Keratinocyte (primary cell): ENCODE measurements at regions not wholly inside any gene's neighbourhood (a gene's known extent, or its start where the extent isn't known, plus 50 kb on each side); places are given as distances from the start of the nearest gene placed in this dataset.

Experiments
- DNase-seq: peaks from one replicate; pipeline ENCODE4 v3.0.0-alpha.2; 2011; ENCODE audit warnings: low read depth, missing footprints, low spot score
- FAIRE-seq: peaks from 2 replicates; lab custom pipeline; 2011; peaks lifted over from hg19 to GRCh38; lab: Jason Lieb, UNC
- H2AFZ ChIP-seq: 2 replicates; pipeline ENCODE4 v1.6.0; 2012; ENCODE audit warnings: low read length, control low read depth, inconsistent platforms; ENCODE audit not compliant: control insufficient read depth
- H3K27ac ChIP-seq: 2 replicates; pipeline ENCODE4 v1.5.1; 2011; ENCODE audit warnings: low read length; ENCODE audit not compliant: control insufficient read depth, insufficient read depth
- H3K27me3 ChIP-seq: 3 replicates; pipeline ENCODE4 v1.6.0; 2011; ENCODE audit warnings: low read length; ENCODE audit not compliant: control insufficient read depth, insufficient read depth; ENCODE audit errors: extremely low read depth
- H3K36me3 ChIP-seq, 2 experiments: 2 replicates in 1 of 2; 3 replicates in 1 of 2; pipeline ENCODE4 v1.5.1; 2011; ENCODE audit warnings: low read length in 2 of 2, mild to moderate bottlenecking in 1 of 2; ENCODE audit not compliant: control insufficient read depth in 2 of 2, insufficient read depth in 2 of 2; ENCODE audit errors: extremely low read depth in 1 of 2
- H3K4me1 ChIP-seq: 3 replicates; pipeline ENCODE4 v1.5.1; 2011; ENCODE audit warnings: low read length; ENCODE audit not compliant: control insufficient read depth, insufficient read depth; ENCODE audit errors: extremely low read depth
- H3K4me2 ChIP-seq: 3 replicates; pipeline ENCODE4 v1.6.0; 2011; ENCODE audit warnings: low read depth, low read length; ENCODE audit not compliant: control insufficient read depth, insufficient read depth; ENCODE audit errors: extremely low read depth
- H3K4me3 ChIP-seq, 3 experiments: fragments of 200-600 bp in 1 of 3; sonication (generic) in 1 of 3; 2 replicates in 2 of 3; 3 replicates in 1 of 3; pipeline ENCODE4 v1.5.1; 2011 to 2016; ENCODE audit warnings: low read length in 3 of 3, mild to moderate bottlenecking in 3 of 3, control low read depth in 2 of 3, inconsistent platforms in 1 of 3, low read depth in 1 of 3, mixed read lengths in 1 of 3, mixed run types in 1 of 3, moderate library complexity in 1 of 3; ENCODE audit not compliant: control insufficient read depth in 2 of 3, insufficient read depth in 2 of 3; ENCODE audit errors: extremely low read depth in 1 of 3
- H3K79me2 ChIP-seq: 2 replicates; pipeline ENCODE4 v1.6.0; 2012; ENCODE audit warnings: low read length; ENCODE audit not compliant: control insufficient read depth, insufficient read depth
- H3K9ac ChIP-seq: 3 replicates; pipeline ENCODE4 v1.6.0; 2011; ENCODE audit warnings: low read length; ENCODE audit not compliant: control insufficient read depth, insufficient read depth; ENCODE audit errors: extremely low read depth
- H3K9me1 ChIP-seq: 3 replicates; pipeline ENCODE4 v1.6.0; 2011; ENCODE audit warnings: low read length; ENCODE audit not compliant: control insufficient read depth, insufficient read depth; ENCODE audit errors: extremely low read depth
- H3K9me3 ChIP-seq: 2 replicates; pipeline ENCODE4 v1.5.1; 2012; ENCODE audit warnings: low read depth, low read length; ENCODE audit not compliant: control insufficient read depth
- H4K20me1 ChIP-seq: 3 replicates; pipeline ENCODE4 v1.6.0; 2011; ENCODE audit warnings: low read length; ENCODE audit not compliant: control insufficient read depth, insufficient read depth; ENCODE audit errors: extremely low read depth
- CTCF ChIP-seq, 3 experiments: IDR thresholded peaks in 1 of 3; conservative IDR thresholded peaks in 1 of 3; optimal IDR thresholded peaks in 1 of 3; 2 replicates in 2 of 3; 3 replicates in 1 of 3; pipeline versions ENCODE3 to v1.5.1; 2011; ENCODE audit warnings: low read length in 3 of 3, mild to moderate bottlenecking in 3 of 3, moderate library complexity in 2 of 3, control low read depth in 1 of 3, inconsistent platforms in 1 of 3; ENCODE audit not compliant: insufficient read depth in 2 of 3; ENCODE audit errors: extremely low read depth in 1 of 3
- EZH2 ChIP-seq: IDR thresholded peaks from one replicate; pipeline ENCODE4 v1.6.1; 2012; ENCODE audit warnings: inconsistent platforms, mild to moderate bottlenecking, low read length, moderate library complexity
- dilution Hi-C: fragments of 300-500 bp; cut with MboI; formaldehyde crosslinking; loops from one replicate; pipeline ENCODE4 v1.7.0; 2020; ENCODE audit warnings: low sequenced_read_pairs; ENCODE audit not compliant: extremely low pct_ligation_motif_present

GRCh38 chr10:117685431-117685830, 142.9 kb downstream of the EMX2 start:
- H3K79me2 ChIP-seq, result no peaks in the 10 kb centered on the region
- no peak overlapping the region for H2AFZ ChIP-seq
- no peaks in the 10 kb centered on the region for H3K9me1 ChIP-seq
- H3K4me2 ChIP-seq, result no peak overlapping the region
- FAIRE-seq (no peak), DNase-seq (no peak)
- no peak overlapping the region for H3K9ac ChIP-seq
- H4K20me1 ChIP-seq, result no peaks in the 10 kb centered on the region
- no peaks in the 10 kb centered on the region for H3K9me3 ChIP-seq
- no peaks in the 10 kb centered on the region for H3K36me3 ChIP-seq
- no peak for TF ChIP-seq CTCF (optimal IDR thresholded peaks at IDR 0.05 in 1 of 3, IDR thresholded peaks at IDR 0.05 in 1 of 3, conservative IDR thresholded peaks at IDR 0.05 in 1 of 3; ENCODE audit: extremely low read depth in 1 of 3, insufficient read depth in 2 of 3, low read length in 3 of 3)
- no peak for TF ChIP-seq EZH2
- peaks cover 7% of the 10 kb centered on the region for H3K4me1 ChIP-seq
- dilution Hi-C loops, result no loop called here
- H3K27ac ChIP-seq, result no peak overlapping the region
- no peak overlapping the region for H3K4me3 ChIP-seq
- H3K27me3 ChIP-seq, result peaks cover 10% of the 10 kb centered on the region

- H3K9me3 ChIP-seq, result no peaks in the 10 kb centered on the region
- H3K36me3 ChIP-seq, result no peaks in the 10 kb centered on the region
- H3K9ac ChIP-seq, result no peak overlapping the region
- FAIRE-seq (no peak), DNase-seq (no peak)
- no peak for TF ChIP-seq CTCF (optimal IDR thresholded peaks at IDR 0.05 in 1 of 3, IDR thresholded peaks at IDR 0.05 in 1 of 3, conservative IDR thresholded peaks at IDR 0.05 in 1 of 3; ENCODE audit: extremely low read depth in 1 of 3, insufficient read depth in 2 of 3, low read length in 3 of 3)
- TF ChIP-seq EZH2, result no peak
- no peak overlapping the region for H3K4me3 ChIP-seq
- no peak overlapping the region for H3K4me2 ChIP-seq
- peaks cover 7% of the 10 kb centered on the region for H3K4me1 ChIP-seq
- dilution Hi-C loops, result no loop called here
- no peaks in the 10 kb centered on the region for H3K9me1 ChIP-seq
- H3K27me3 ChIP-seq, result peaks cover 10% of the 10 kb centered on the region
- no peak overlapping the region for H2AFZ ChIP-seq
- no peaks in the 10 kb centered on the region for H3K79me2 ChIP-seq
- no peak overlapping the region for H3K27ac ChIP-seq
- no peaks in the 10 kb centered on the region for H4K20me1 ChIP-seq
These were observed 144.1 kb downstream of the EMX2 start for GRCh38 chr10:117686606-117687005.
